Hematopoietic multipotent progenitor cell treated with erythropoietin and hydrocortisone succinate and interleukin-3 and kit ligand, for 4 days (in vitro differentiated cells): ENCODE measurements at regions not wholly inside any gene's neighbourhood (a gene's known extent, or its start where the extent isn't known, plus 50 kb on each side); places are given as distances from the start of the nearest gene placed in this dataset.
"Not testable (repeated sequence)": the region's sequence is repeated elsewhere in the genome, so short reads cannot be mapped to it uniquely, and the experiment has no call there.

Source experiments
- DNase-seq: peaks from one replicate; pipeline ENCODE4 v3.0.0-alpha.2; 2015

DNA sequence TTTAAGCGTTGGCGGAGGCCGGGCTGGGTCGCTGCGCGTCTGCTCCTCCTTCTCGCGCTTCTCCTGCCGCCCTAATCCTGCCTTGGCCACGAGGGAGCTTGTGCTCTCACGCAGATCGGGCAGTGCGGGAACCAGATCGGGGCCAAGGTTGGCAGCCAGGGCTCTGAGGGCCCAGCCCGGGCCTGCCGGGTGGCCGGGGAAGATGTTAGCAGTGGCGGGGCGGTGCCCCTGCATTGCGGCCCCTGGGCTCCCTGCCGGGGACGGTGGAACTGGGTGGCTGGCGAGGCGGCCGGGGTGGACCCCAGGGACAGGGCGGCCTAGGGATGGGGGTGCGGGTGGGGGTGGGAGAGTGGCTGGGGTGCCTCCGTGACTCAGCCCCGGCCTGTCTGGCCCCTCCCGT lies 297.4 kb downstream of the CACNA1B start:
- DNase-seq: not testable (repeated sequence)

- not testable (repeated sequence) for DNase-seq
Observed at GRCh38 chr9:138175354-138175753, 297.8 kb downstream of the CACNA1B start.

DNA sequence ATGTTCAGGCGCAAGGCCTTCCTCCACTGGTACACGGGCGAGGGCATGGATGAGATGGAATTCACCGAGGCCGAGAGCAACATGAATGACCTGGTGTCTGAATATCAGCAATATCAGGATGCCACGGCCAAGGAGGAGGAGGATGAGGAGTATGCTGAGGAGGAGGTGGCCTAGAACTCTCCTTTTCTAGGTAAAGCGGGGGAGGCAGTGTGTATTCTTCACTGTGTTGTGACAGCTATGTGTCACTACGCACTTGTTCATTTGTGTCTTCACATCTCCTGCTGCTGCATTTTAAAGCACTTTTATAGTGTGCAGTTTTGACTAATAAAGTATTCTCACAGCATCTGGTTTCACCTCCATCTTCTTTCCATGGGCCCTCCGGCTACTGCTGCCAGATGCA lies 299.5 kb downstream of the CACNA1B start:
- DNase-seq: not testable (repeated sequence)

- not testable (repeated sequence) for DNase-seq
Observed at GRCh38 chr9:138179003-138179402, 301.4 kb downstream of the CACNA1B start.

DNA sequence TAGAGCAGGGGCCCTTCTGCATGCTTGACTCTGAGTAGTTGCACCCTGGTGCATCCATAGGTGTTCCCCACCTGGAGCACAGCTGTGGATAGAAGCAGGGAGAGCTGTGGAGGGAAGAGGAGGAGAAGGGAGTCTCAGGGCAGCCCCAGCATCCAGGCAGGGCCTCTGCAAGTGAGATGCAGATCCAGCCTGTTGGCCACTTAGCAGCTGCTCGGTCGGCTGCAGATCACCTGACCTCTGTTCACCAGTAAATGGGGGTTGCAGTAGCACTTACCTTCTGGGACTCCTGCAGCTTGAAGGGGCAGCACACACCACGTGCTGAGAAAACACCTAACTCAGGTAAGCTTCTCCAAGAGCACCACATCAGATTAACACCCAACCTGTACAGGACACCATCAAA lies 302.1 kb downstream of the CACNA1B start:
- DNase-seq: not testable (repeated sequence)

- DNase-seq: not testable (repeated sequence)
Observed at GRCh38 chr9:138181963-138182362, 304.4 kb downstream of the CACNA1B start.

GRCh38 chr9:138197156-138197555 lies 319.6 kb downstream of the CACNA1B start:
- DNase-seq: not testable (repeated sequence)

DNA sequence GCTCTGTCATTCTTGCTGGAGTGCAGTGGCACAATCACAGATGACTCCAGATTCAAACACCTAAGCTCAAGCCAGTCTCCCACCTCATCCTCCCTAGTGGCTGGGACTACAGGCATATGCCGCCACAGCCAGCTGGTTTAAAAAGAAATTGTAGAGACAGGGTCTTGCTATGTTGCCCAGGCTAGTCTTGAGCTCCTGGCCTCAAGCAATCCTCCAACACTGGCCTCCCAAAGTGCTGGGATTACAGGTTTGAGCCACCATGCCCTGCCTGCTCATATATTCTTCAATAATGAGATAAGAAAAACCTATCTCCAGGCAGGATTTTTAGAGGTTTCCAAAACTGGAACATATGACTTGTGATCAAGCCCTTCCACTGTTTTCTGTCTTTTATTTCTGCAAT lies 321.4 kb downstream of the CACNA1B start:
- not testable (repeated sequence) for DNase-seq

GRCh38 chr9:138199917-138200316 lies 322.3 kb downstream of the CACNA1B start:
- DNase-seq: not testable (repeated sequence)

DNA sequence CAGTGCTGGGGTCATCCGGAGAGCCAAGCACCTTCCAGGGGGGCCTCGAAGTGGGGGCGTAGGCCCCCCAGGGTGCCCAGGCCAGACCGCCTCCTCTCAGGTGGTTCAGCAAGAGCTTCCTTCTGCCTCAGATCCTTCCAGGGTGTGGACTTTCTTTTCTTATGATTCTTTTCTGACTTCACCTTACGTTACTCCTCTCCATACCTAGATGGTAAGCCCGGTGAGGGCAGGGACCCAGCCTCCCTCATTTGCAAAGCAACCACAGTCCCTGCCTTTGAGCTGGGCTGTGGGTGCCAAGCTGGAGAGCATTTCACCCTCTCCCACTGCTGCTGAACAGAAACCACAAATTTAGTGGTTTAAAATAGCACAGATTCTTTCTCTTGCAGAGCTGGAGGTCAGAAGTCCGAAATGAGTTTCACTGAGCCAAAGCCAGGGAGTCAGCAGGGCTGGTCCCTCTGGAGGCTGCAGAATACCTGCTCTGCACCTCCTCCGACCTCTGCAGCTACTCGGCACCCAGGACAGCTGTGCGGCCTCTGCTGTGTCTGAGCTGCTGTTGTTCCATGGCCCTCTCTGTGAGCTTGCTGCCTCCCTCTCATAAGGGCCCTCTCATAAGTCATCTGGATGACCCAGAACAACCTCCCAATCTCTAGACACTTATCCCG lies 323.0 kb downstream of the CACNA1B start:
- not testable (repeated sequence) for DNase-seq

DNA sequence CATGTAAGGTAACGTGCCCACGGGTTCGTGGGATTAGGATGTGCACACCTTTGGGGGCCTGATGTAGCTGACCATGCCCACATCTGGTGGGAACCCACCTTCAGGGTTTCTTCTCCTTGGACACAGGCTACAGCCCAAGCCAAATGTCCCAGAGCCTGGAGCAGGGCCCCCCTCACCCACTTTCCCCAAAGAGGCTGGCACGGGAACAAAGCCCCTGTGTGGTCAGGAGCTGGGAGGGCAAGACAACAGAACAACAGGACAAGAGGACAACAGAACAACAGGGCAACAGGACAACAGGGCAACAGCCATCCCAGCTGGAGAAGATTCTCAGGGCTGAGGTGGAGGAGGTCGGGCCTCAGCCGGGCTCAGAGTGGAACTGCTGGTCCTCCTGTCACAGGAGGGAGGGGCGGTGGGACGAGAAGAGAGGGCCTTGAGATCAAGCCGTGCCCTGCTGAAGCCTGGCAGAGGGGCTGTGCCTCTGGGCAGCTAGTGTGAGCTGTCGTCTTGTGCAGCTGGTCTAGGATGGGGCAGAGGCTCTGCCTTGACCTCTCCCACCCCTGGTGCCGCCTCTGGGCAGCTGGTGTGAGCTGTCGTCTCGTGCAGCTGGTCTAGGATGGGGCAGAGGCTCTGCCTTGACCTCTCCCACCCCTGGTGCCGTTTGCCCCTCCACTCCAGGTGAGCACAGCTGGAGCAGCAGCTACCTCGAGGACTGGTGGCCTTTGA lies 323.7 kb downstream of the CACNA1B start:
- DNase-seq: not testable (repeated sequence)

DNA sequence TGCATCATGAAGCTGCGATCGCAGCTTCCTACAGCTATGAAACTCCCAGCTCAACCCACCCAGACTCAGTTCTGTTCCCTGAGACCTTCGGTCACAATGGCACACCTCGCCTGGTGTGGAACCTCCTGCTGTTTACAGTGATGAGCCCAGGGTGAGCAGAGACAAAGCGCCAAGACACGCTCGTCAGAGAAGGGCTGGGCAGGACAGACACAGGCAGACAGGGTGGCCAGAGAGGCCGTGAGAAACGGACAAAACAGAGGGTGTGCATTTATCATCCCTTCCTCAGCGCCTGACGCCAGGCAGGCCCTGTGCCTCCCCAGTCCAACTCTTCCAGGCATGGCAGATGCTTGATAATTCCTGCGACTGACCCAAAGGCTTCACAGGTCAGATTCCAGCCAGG lies 324.5 kb downstream of the CACNA1B start:
- DNase-seq: not testable (repeated sequence)

GRCh38 chr9:138203304-138203703 lies 325.7 kb downstream of the CACNA1B start:
- not testable (repeated sequence) for DNase-seq

- not testable (repeated sequence) for DNase-seq
Observed at GRCh38 chr9:138203872-138204271, 326.3 kb downstream of the CACNA1B start.

DNA sequence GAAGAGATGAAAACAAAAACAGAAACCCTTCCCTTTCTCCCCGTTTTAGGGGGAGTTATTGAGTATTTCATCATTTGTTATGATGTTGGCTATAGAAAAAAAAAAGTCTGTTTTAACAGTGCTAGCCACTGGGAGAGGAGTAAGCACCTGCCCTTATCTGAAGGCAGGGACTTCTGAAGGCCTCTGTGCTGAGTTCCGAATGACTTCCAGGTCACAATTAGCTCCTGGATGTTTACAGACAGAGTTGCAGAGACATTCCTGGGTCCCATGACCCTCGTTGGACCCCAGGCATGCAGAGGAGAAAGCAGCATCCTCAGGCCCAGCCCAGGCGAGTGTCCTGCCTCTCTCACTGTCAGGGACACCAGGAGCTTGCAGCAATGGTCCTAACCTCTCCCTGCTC lies 328.5 kb downstream of the CACNA1B start:
- not testable (repeated sequence) for DNase-seq

GRCh38 chr9:138207300-138208179 lies 330.0 kb downstream of the CACNA1B start:
- not testable (repeated sequence) for DNase-seq

- DNase-seq: not testable (repeated sequence)
Observed at GRCh38 chr9:138209071-138209644, 331.6 kb downstream of the CACNA1B start.

- not testable (repeated sequence) for DNase-seq
Observed at GRCh38 chr9:138210388-138210986, 332.9 kb downstream of the CACNA1B start.

- DNase-seq: not testable (repeated sequence)
Observed at GRCh38 chr9:138211070-138211469, 333.5 kb downstream of the CACNA1B start.

DNA sequence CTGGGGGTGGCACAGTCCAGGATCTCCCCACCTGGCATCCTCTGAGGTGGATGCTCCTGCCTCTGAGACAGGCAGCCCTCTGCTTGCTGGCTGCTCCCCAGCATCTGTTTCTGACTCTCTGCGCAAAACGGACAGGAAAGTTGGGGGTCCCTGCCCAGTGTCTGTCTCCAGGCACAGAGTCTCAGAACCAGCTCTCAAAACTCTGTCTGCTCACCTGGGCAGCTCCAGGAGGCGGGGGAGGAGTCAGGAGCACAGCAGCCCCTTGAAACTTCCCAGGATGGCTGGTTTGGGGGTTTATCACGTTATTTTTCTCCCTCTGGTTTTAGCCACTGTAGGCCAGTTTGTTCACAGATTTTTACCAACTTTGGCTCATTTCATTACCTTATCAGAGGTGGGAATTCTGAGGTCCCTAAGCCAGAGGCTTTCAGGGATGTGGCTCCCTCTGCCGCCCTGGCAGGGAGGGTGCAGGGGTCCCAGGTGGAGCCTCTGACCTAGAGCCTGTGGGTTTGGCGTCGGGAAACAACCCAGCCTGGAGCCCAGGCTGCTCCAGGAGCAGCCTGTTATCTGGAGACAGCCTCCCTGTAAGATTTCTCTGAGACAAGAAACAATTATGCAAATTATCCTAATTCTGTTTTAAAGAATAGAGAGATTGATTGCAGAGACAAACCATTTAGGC lies 334.1 kb downstream of the CACNA1B start:
- not testable (repeated sequence) for DNase-seq

- DNase-seq: not testable (repeated sequence)
Observed at GRCh38 chr9:138212811-138213210, 335.2 kb downstream of the CACNA1B start.

- peak; percentile 10 for DNase-seq
Observed at GRCh38 chr9:138213748-138214147, 336.2 kb downstream of the CACNA1B start.
